ENCODE measurements at regions not wholly inside any gene's neighbourhood (a gene's known extent, or its start where the extent isn't known, plus 50 kb on each side); places are given as distances from the start of the nearest gene placed in this dataset.

DNA sequence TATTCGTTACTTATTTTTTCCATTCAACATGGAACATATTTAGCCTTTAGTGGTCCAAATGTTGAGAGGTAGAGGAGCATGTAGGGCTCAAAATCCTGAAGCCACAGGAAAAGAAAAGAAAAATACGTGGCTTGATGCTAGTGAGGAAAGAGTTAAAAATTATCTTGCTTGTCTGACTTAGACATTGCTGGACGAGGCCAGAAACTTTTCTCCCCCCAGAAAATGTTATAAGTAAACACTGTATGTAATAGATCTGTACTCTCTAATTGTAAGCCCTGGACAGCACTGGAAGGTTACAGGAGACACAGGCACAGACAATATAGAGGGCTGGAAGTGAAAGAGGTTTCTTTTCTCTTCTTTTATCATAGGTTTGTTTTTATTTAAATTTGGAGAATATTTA, 165.6 kb downstream of the ZFP64 start:
- TF ChIP-seq, protein P1, sequence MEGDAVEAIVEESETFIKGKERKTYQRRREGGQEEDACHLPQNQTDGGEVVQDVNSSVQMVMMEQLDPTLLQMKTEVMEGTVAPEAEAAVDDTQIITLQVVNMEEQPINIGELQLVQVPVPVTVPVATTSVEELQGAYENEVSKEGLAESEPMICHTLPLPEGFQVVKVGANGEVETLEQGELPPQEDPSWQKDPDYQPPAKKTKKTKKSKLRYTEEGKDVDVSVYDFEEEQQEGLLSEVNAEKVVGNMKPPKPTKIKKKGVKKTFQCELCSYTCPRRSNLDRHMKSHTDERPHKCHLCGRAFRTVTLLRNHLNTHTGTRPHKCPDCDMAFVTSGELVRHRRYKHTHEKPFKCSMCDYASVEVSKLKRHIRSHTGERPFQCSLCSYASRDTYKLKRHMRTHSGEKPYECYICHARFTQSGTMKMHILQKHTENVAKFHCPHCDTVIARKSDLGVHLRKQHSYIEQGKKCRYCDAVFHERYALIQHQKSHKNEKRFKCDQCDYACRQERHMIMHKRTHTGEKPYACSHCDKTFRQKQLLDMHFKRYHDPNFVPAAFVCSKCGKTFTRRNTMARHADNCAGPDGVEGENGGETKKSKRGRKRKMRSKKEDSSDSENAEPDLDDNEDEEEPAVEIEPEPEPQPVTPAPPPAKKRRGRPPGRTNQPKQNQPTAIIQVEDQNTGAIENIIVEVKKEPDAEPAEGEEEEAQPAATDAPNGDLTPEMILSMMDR (IDR thresholded peaks at IDR 0.05; ENCODE audit: insufficient read depth, missing control alignments): no peak
- DNase-seq (ENCODE audit: insufficient read length, low spot score) (no peak), FAIRE-seq (no peak)

DNA sequence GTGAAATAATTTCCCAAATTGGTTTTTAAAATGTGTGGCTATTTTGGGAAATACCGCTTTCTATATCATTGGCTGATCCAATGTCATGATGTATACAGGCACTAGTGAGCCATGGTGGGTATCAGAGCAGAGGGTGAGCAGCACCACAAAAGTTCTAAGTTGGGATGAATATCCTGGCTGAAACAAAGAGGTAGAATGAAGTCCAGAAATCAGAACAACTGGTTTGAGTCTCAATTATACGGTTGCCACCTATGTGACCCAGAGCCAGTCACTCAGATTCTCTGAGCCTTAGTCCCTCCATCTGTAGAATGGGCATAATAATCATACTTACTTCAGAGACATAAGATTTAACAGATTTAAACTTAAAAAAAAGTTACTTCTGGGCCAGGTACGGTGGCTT, 172.3 kb downstream of the ZFP64 start:
- TF ChIP-seq, protein P1 (IDR thresholded peaks at IDR 0.05; ENCODE audit: insufficient read depth, missing control alignments): no peak
- DNase-seq (ENCODE audit: insufficient read length, low spot score) (no peak), FAIRE-seq (no peak)

DNA sequence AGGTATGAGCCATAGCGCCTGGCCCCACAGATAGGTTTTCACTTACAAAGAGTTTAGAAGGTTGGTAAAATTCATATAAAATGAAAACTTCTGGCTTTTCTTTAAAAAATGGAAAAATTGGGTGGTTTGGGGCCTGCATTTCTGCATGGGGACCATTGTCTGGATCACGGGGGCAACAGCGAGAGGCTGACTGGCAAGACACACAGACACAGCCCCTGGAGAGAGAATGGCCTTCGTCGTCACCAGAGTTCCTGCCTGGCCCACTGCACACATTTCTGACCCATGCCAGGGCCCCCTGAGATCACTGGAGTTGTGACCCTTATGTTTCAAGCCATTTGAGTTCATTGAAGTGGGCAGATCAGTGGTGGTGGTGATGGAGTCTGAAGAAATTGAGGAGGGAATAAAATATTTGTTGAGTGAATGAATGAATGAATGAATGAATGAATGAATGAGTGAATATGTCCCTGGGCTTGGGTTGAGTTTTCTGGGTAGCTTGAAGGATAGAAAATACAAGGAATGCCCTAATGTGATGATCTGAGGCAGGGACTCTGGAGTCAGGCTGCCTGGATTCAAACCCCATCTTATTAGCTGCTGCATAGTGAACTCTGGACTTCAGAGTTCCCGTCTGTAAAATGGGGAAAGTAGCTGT, 173.8 kb downstream of the ZFP64 start:
- FAIRE-seq: no peak
- DNase-seq (ENCODE audit: insufficient read length, low spot score): no peak
- TF ChIP-seq, protein P1 (IDR thresholded peaks at IDR 0.05; ENCODE audit: insufficient read depth, missing control alignments): no peak

DNA sequence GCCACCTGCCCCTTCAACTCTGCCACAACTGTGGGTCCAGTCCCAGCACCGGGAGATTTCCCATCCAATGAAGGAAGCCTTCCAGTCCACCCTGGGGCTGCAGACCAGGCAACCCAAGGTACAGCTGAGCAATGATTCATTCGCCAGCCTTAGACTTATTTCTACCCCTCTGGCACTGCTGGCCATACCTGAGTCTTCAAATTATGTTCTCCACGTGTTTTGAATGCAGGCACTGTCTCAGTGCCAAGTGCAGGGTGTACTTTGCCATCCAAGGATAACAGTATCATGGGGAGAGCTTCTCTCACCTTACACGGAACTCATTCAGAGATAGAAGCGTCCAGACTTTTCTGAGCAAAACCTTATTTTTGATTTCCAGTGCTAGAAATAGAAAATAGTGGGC, 175.6 kb downstream of the ZFP64 start:
- DNase-seq (ENCODE audit: insufficient read length, low spot score) (no peak), FAIRE-seq (no peak)
- TF ChIP-seq, protein P1 (IDR thresholded peaks at IDR 0.05; ENCODE audit: insufficient read depth, missing control alignments): no peak

DNA sequence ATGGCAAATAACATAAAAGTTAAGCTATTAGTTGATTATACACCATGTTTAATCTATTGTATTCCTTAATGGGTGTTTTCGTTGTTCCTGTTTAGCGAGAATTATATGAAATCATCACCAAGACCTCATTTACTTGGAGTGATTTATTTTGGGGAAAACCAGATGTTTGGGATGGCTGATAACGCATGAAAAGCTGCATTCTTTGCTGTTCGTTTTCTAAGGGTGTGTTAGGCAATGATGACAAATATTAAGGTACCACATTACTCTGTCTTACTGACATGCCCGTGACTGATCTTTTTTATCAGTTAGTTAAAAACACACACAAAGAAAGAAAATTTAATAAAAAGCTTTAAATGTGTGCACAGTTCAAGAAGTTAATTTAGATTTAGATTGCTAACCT, 176.4 kb downstream of the ZFP64 start:
- TF ChIP-seq, protein P1 (IDR thresholded peaks at IDR 0.05; ENCODE audit: insufficient read depth, missing control alignments): no peak
- no peak for FAIRE-seq
- no peak for DNase-seq (ENCODE audit: insufficient read length, low spot score)

DNA sequence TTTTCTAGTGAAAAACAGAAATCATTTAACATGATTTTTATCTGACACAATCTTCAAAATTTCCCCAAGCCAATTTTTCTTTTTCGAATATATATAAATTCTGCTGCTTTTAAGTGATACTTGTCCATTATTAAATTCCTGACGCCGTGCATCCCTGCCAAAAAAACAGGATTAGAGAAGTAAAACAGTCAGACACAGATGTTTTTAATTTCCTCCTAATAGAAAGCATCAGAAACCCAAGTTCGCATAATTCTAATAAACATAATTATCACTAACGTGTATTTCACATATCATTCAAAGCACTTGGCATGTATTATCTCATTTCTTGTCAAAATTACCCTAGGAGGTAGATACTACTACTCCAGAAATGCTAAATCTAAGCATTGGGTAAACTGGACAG, 179.5 kb downstream of the ZFP64 start:
- DNase-seq (ENCODE audit: insufficient read length, low spot score): no peak
- TF ChIP-seq, protein P1 (IDR thresholded peaks at IDR 0.05; ENCODE audit: insufficient read depth, missing control alignments): no peak
- no peak for FAIRE-seq

DNA sequence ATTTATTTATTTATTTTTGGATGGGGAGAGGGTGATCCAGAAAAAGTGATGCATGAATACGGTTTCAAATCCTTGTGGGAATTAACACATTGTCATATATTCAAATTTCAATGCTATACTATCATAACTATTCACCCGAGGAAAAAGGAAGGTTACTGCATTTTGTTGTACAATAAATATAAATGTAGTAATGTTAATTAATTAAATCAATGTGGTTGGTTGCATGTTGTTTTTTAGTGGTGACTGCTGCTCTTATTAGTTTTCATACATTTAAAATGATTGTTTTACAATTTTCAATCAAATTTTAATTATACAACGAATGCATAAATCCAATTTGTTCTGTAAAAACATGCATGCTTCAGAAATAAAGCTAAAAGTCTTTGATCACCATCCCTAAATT, 180.5 kb downstream of the ZFP64 start:
- TF ChIP-seq, protein P1 (IDR thresholded peaks at IDR 0.05; ENCODE audit: insufficient read depth, missing control alignments): no peak
- DNase-seq (ENCODE audit: insufficient read length, low spot score) (no peak), FAIRE-seq (no peak)
